ENCODE measurements at regions not wholly inside any gene's neighbourhood (a gene's known extent, or its start where the extent isn't known, plus 50 kb on each side); places are given as distances from the start of the nearest gene placed in this dataset.
A peak's percentile ranks its signal among the peaks of the same experiment; 100 is the strongest.

GRCh38 chr5:54671111-54671531 lies 153.6 kb downstream of the SNX18 start:
- Histone ChIP-seq H3K9me3 (replicated peaks; ENCODE audit: control insufficient read depth, low read depth, low read length) (peaks cover 6% of the 10 kb centered on the region), H3K27ac (ENCODE audit: low read length) (peak overlapping the region; percentile 45), H3K4me3 (ENCODE audit: low read length) (no peak overlapping the region), H3K4me1 (ENCODE audit: control insufficient read depth, insufficient read depth, low read length) (peaks cover 13% of the 10 kb centered on the region), H3K27me3 (ENCODE audit: control insufficient read depth, insufficient read depth, low read length) (no peaks in the 10 kb centered on the region), H3K36me3 (ENCODE audit: control insufficient read depth, insufficient read depth, low read length) (no peaks in the 10 kb centered on the region)
- no CpG with 5 or more reads among the region's 4 CpGs for WGBS (ENCODE audit: insufficient coverage)
- peak; percentile 88 for DNase-seq

GRCh38 chr5:54670281-54670680 lies 152.7 kb downstream of the SNX18 start:
- Histone ChIP-seq H3K4me3 (ENCODE audit: low read length) (no peak overlapping the region), H3K27ac (ENCODE audit: low read length) (peak overlapping the region; percentile 14), H3K9me3 (replicated peaks; ENCODE audit: control insufficient read depth, low read depth, low read length) (peaks cover 6% of the 10 kb centered on the region), H3K36me3 (ENCODE audit: control insufficient read depth, insufficient read depth, low read length) (no peaks in the 10 kb centered on the region), H3K27me3 (ENCODE audit: control insufficient read depth, insufficient read depth, low read length) (no peaks in the 10 kb centered on the region), H3K4me1 (ENCODE audit: control insufficient read depth, insufficient read depth, low read length) (peaks cover 13% of the 10 kb centered on the region)
- no peak for DNase-seq

GRCh38 chr5:54669845-54670244 lies 152.3 kb downstream of the SNX18 start:
- Histone ChIP-seq H3K27me3 (ENCODE audit: control insufficient read depth, insufficient read depth, low read length) (no peaks in the 10 kb centered on the region), H3K4me1 (ENCODE audit: control insufficient read depth, insufficient read depth, low read length) (peaks cover 13% of the 10 kb centered on the region), H3K27ac (ENCODE audit: low read length) (no peak overlapping the region), H3K9me3 (replicated peaks; ENCODE audit: control insufficient read depth, low read depth, low read length) (peaks cover 6% of the 10 kb centered on the region), H3K36me3 (ENCODE audit: control insufficient read depth, insufficient read depth, low read length) (no peaks in the 10 kb centered on the region), H3K4me3 (ENCODE audit: low read length) (no peak overlapping the region)
- no peak for DNase-seq
- WGBS (ENCODE audit: insufficient coverage): no CpG with 5 or more reads among the region's 1 CpG

GRCh38 chr5:54669285-54669684 lies 151.7 kb downstream of the SNX18 start:
- Histone ChIP-seq H3K36me3 (ENCODE audit: control insufficient read depth, insufficient read depth, low read length) (no peaks in the 10 kb centered on the region), H3K4me3 (ENCODE audit: low read length) (no peak overlapping the region), H3K9me3 (replicated peaks; ENCODE audit: control insufficient read depth, low read depth, low read length) (peaks cover 6% of the 10 kb centered on the region), H3K27me3 (ENCODE audit: control insufficient read depth, insufficient read depth, low read length) (no peaks in the 10 kb centered on the region), H3K4me1 (ENCODE audit: control insufficient read depth, insufficient read depth, low read length) (peaks cover 13% of the 10 kb centered on the region), H3K27ac (ENCODE audit: low read length) (no peak overlapping the region)
- no peak for DNase-seq
- no CpG with 5 or more reads among the region's 1 CpG for WGBS (ENCODE audit: insufficient coverage)

- DNase-seq: no peak
- Histone ChIP-seq H3K27ac (ENCODE audit: low read length) (no peak overlapping the region), H3K4me3 (ENCODE audit: low read length) (no peak overlapping the region), H3K36me3 (ENCODE audit: control insufficient read depth, insufficient read depth, low read length) (no peaks in the 10 kb centered on the region), H3K4me1 (ENCODE audit: control insufficient read depth, insufficient read depth, low read length) (peaks cover 13% of the 10 kb centered on the region), H3K27me3 (ENCODE audit: control insufficient read depth, insufficient read depth, low read length) (no peaks in the 10 kb centered on the region), H3K9me3 (replicated peaks; ENCODE audit: control insufficient read depth, low read depth, low read length) (peaks cover 6% of the 10 kb centered on the region)
- WGBS (ENCODE audit: insufficient coverage): no CpG with 5 or more reads among the region's 2 CpGs
These were observed 150.5 kb downstream of the SNX18 start for GRCh38 chr5:54668096-54668495.

- WGBS (ENCODE audit: insufficient coverage): no CpG with 5 or more reads among the region's 3 CpGs
- Histone ChIP-seq H3K36me3 (ENCODE audit: control insufficient read depth, insufficient read depth, low read length) (no peaks in the 10 kb centered on the region), H3K27me3 (ENCODE audit: control insufficient read depth, insufficient read depth, low read length) (no peaks in the 10 kb centered on the region), H3K27ac (ENCODE audit: low read length) (no peak overlapping the region), H3K9me3 (replicated peaks; ENCODE audit: control insufficient read depth, low read depth, low read length) (peaks cover 3% of the 10 kb centered on the region), H3K4me1 (ENCODE audit: control insufficient read depth, insufficient read depth, low read length) (peaks cover 11% of the 10 kb centered on the region), H3K4me3 (ENCODE audit: low read length) (no peak overlapping the region)
- no peak for DNase-seq
These were observed 149.6 kb downstream of the SNX18 start for GRCh38 chr5:54667136-54667535.

GRCh38 chr5:54663866-54664265 lies 146.3 kb downstream of the SNX18 start:
- DNase-seq: peak; percentile 73
- peaks cover 2% of the 10 kb centered on the region for H3K9me3 ChIP-seq (replicated peaks; ENCODE audit: control insufficient read depth, low read depth, low read length)
- no peak overlapping the region for H3K27ac ChIP-seq (ENCODE audit: low read length)
- WGBS (ENCODE audit: insufficient coverage): 43% methylated on average over 1 of the region's 5 CpGs
- H3K36me3 ChIP-seq (ENCODE audit: control insufficient read depth, insufficient read depth, low read length): no peaks in the 10 kb centered on the region
- no peaks in the 10 kb centered on the region for H3K4me1 ChIP-seq (ENCODE audit: control insufficient read depth, insufficient read depth, low read length)
- H3K27me3 ChIP-seq (ENCODE audit: control insufficient read depth, insufficient read depth, low read length): no peaks in the 10 kb centered on the region
- no peak overlapping the region for H3K4me3 ChIP-seq (ENCODE audit: low read length)

GRCh38 chr5:54661111-54661510 lies 143.6 kb downstream of the SNX18 start:
- Histone ChIP-seq H3K4me3 (ENCODE audit: low read length) (no peak overlapping the region), H3K36me3 (ENCODE audit: control insufficient read depth, insufficient read depth, low read length) (no peaks in the 10 kb centered on the region), H3K4me1 (ENCODE audit: control insufficient read depth, insufficient read depth, low read length) (peaks cover 7% of the 10 kb centered on the region), H3K27me3 (ENCODE audit: control insufficient read depth, insufficient read depth, low read length) (no peaks in the 10 kb centered on the region), H3K27ac (ENCODE audit: low read length) (no peak overlapping the region), H3K9me3 (replicated peaks; ENCODE audit: control insufficient read depth, low read depth, low read length) (no peaks in the 10 kb centered on the region)
- no CpG with 5 or more reads among the region's 6 CpGs for WGBS (ENCODE audit: insufficient coverage)
- no peak for DNase-seq

- Histone ChIP-seq H3K9me3 (replicated peaks; ENCODE audit: control insufficient read depth, low read depth, low read length) (no peaks in the 10 kb centered on the region), H3K27ac (ENCODE audit: low read length) (no peak overlapping the region), H3K4me3 (ENCODE audit: low read length) (no peak overlapping the region), H3K36me3 (ENCODE audit: control insufficient read depth, insufficient read depth, low read length) (no peaks in the 10 kb centered on the region), H3K4me1 (ENCODE audit: control insufficient read depth, insufficient read depth, low read length) (peaks cover 7% of the 10 kb centered on the region), H3K27me3 (ENCODE audit: control insufficient read depth, insufficient read depth, low read length) (no peaks in the 10 kb centered on the region)
- 70% methylated on average over 4 of the region's 5 CpGs for WGBS (ENCODE audit: insufficient coverage)
- peak; percentile 79 for DNase-seq
These were observed 142.2 kb downstream of the SNX18 start for GRCh38 chr5:54659700-54660131.

- H3K27me3 ChIP-seq (ENCODE audit: control insufficient read depth, insufficient read depth, low read length): no peaks in the 10 kb centered on the region
- no peak overlapping the region for H3K27ac ChIP-seq (ENCODE audit: low read length)
- no peaks in the 10 kb centered on the region for H3K9me3 ChIP-seq (replicated peaks; ENCODE audit: control insufficient read depth, low read depth, low read length)
- DNase-seq: peak; percentile 43
- no peaks in the 10 kb centered on the region for H3K36me3 ChIP-seq (ENCODE audit: control insufficient read depth, insufficient read depth, low read length)
- H3K4me1 ChIP-seq (ENCODE audit: control insufficient read depth, insufficient read depth, low read length): peaks cover 7% of the 10 kb centered on the region
- no peak overlapping the region for H3K4me3 ChIP-seq (ENCODE audit: low read length)
- 20% methylated on average over 1 of the region's 3 CpGs for whole genome bisulfite sequencing (ENCODE audit: insufficient coverage)
These were observed 140.5 kb downstream of the SNX18 start for GRCh38 chr5:54658010-54658409.

- H3K27ac ChIP-seq (ENCODE audit: low read length): no peak overlapping the region
- H3K4me1 ChIP-seq (ENCODE audit: control insufficient read depth, insufficient read depth, low read length): peaks cover 9% of the 10 kb centered on the region
- no peak overlapping the region for H3K4me3 ChIP-seq (ENCODE audit: low read length)
- no peaks in the 10 kb centered on the region for H3K27me3 ChIP-seq (ENCODE audit: control insufficient read depth, insufficient read depth, low read length)
- peak; percentile 83 for DNase-seq
- H3K9me3 ChIP-seq (replicated peaks; ENCODE audit: control insufficient read depth, low read depth, low read length): no peaks in the 10 kb centered on the region
- WGBS (ENCODE audit: insufficient coverage): no CpG with 5 or more reads among the region's 2 CpGs
- no peaks in the 10 kb centered on the region for H3K36me3 ChIP-seq (ENCODE audit: control insufficient read depth, insufficient read depth, low read length)
These were observed 138.7 kb downstream of the SNX18 start for GRCh38 chr5:54656261-54656728.

Data from muscle of leg (tissue), 3 donors.